Stomach smooth muscle (tissue), 2 donors: ENCODE measurements at regions not wholly inside any gene's neighbourhood (a gene's known extent, or its start where the extent isn't known, plus 50 kb on each side); places are given as distances from the start of the nearest gene placed in this dataset.

ENCODE experiments used
- H3K27ac ChIP-seq: one replicate; pipeline ENCODE4 v1.7.0; 2013; ENCODE audit warnings: mild to moderate bottlenecking, low read length, inconsistent platforms
- H3K27me3 ChIP-seq, 2 donors: one replicate each; pipeline ENCODE4 v1.7.0; 2013; ENCODE audit warnings: low read length in 2 of 2; ENCODE audit not compliant: insufficient read depth in 2 of 2, control insufficient read depth in 1 of 2
- H3K36me3 ChIP-seq, 2 donors: one replicate each; pipeline ENCODE4 v1.7.0; 2013; ENCODE audit warnings: low read length in 2 of 2; ENCODE audit not compliant: control insufficient read depth in 2 of 2, insufficient read depth in 2 of 2
- H3K4me1 ChIP-seq: one replicate; pipeline ENCODE4 v1.7.0; 2013; ENCODE audit warnings: low read length; ENCODE audit not compliant: control insufficient read depth, insufficient read depth
- H3K4me3 ChIP-seq, 2 donors: one replicate each; pipeline ENCODE4 v1.7.0; 2013; ENCODE audit warnings: low read length in 2 of 2
- H3K9ac ChIP-seq, 2 donors: one replicate each; pipeline ENCODE4 v1.7.0; 2013; ENCODE audit warnings: low read length in 2 of 2, mild to moderate bottlenecking in 1 of 2
- H3K9me3 ChIP-seq, 2 donors: one replicate each; pipeline ENCODE4 v1.7.0; 2013; ENCODE audit warnings: low read length in 2 of 2; ENCODE audit not compliant: control insufficient read depth in 2 of 2
- donor health status: healthy.
- donor health status: Pancreatic carcinoma.

GRCh38 chr18:75823471-75823870 is 396.0 kb upstream of the SMIM21 start:
- H3K9me3 ChIP-seq = no peaks in the 10 kb centered on the region
- H3K27me3 ChIP-seq = no peaks in the 10 kb centered on the region
- peaks cover 16% of the 10 kb centered on the region for H3K4me1 ChIP-seq
- H3K9ac ChIP-seq = no peak overlapping the region
- peak overlapping the region; percentile 58 for H3K27ac ChIP-seq
- no peaks in the 10 kb centered on the region for H3K36me3 ChIP-seq
- no peak overlapping the region for H3K4me3 ChIP-seq

DNA sequence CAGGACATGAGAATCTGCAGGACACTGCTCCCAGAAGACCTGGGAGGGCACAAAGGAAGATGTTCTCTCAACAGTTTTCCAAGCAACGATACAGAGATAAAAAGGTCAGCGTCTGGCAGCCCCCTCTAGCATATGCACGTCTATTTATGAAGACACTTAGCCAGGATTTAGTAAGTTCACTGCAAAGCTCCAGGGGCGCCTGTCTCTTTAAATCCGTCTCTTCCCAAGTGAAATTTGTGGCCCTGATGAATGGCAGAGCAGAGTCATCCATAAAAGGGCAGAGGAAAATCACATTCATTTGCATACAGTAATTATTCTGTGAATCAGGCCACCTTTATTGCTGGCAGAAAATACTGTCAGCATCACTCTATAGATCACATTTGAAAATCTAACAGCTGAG is 390.9 kb upstream of the SMIM21 start:
- H3K4me3 ChIP-seq = no peak overlapping the region
- no peaks in the 10 kb centered on the region for H3K36me3 ChIP-seq

DNA sequence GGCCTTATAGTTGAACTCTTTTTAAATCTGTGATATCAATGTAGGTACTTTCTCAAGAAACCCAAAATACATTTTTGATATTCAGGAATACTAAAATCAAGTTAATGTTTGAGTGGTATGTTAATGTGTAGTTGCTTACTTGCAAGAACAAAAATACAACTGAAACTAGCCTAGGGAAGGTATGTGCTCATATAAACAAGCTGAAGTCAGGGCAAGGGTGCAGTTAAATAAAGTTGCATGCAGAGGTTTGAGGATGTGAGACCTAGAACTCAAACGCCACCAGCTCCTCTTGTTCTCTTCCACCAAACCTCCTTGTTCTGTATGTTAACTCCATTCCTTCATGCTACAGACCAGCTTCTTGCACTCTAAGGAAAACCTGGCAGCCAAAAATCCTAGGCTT is 388.3 kb upstream of the SMIM21 start:
- Histone ChIP-seq H3K9me3 (no peaks in the 10 kb centered on the region), H3K4me1 (peaks cover 13% of the 10 kb centered on the region), H3K9ac (no peak overlapping the region), H3K27me3 (no peaks in the 10 kb centered on the region), H3K27ac (no peak overlapping the region), H3K36me3 (no peaks in the 10 kb centered on the region), H3K4me3 (no peak overlapping the region)

More for the DNA sequence above, 390.9 kb upstream of the SMIM21 start:
- Histone ChIP-seq H3K4me1 (peaks cover 11% of the 10 kb centered on the region), H3K9me3 (no peaks in the 10 kb centered on the region), H3K9ac (no peak overlapping the region), H3K27me3 (no peaks in the 10 kb centered on the region), H3K27ac (no peak overlapping the region)

DNA sequence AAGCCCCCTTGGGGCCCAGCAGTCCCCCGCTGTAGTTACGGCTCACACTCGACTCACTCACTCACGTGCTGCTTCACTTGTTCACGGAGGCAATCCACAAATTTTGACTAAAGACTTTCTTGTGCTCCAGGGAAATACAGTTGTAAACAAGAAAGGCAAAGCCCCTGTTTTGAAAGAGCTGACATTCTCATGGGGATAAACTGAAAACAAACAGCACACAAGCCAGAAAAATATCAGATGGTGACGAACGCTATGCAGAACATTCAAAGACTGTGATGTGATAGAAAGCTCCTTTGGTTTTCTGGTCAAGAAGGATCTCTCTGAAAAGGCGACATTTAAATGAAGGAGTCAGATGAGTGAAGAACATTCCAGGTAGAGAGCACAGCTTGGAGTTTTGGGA is 385.3 kb upstream of the SMIM21 start:
- H3K4me3 ChIP-seq = no peak overlapping the region
- H3K27me3 ChIP-seq = no peaks in the 10 kb centered on the region
- no peak overlapping the region for H3K27ac ChIP-seq
- no peaks in the 10 kb centered on the region for H3K9me3 ChIP-seq
- no peak overlapping the region for H3K9ac ChIP-seq
- no peaks in the 10 kb centered on the region for H3K36me3 ChIP-seq
- peaks cover 6% of the 10 kb centered on the region for H3K4me1 ChIP-seq

- Histone ChIP-seq H3K27ac (no peak overlapping the region), H3K4me3 (peak overlapping the region in 1 of 2 donors; percentile 20), H3K9me3 (no peaks in the 10 kb centered on the region)
These were observed 383.6 kb upstream of the SMIM21 start for GRCh38 chr18:75810961-75811551.

GRCh38 chr18:75810516-75810915 is 383.0 kb upstream of the SMIM21 start:
- H3K9ac ChIP-seq = no peak overlapping the region
- no peaks in the 10 kb centered on the region for H3K36me3 ChIP-seq
- no peaks in the 10 kb centered on the region for H3K9me3 ChIP-seq
- no peak overlapping the region for H3K27ac ChIP-seq
- no peak overlapping the region for H3K4me3 ChIP-seq
- no peaks in the 10 kb centered on the region for H3K27me3 ChIP-seq
- peaks cover 6% of the 10 kb centered on the region for H3K4me1 ChIP-seq

More at GRCh38 chr18:75810961-75811551, 383.6 kb upstream of the SMIM21 start:
- Histone ChIP-seq H3K9ac (no peak overlapping the region), H3K4me1 (peaks cover 6% of the 10 kb centered on the region), H3K27me3 (no peaks in the 10 kb centered on the region), H3K36me3 (no peaks in the 10 kb centered on the region)

DNA sequence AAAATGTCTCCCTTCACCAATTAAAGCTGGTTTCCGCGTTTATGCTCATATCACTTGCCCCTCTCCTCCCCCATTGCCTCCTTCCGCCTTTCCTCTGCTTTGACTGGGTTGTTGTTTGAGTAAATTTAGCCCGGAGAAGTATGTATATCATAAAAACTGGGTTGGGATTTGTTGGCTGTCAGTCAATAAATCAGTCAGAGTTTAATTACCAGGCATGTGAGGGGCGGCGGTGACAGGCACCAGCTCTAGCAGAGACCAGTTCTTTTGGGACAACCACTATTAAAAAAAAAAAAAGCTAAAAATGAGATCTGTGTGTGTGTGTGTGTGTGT is 382.4 kb upstream of the SMIM21 start:
- Histone ChIP-seq H3K36me3 (no peaks in the 10 kb centered on the region), H3K9ac (no peak overlapping the region), H3K9me3 (no peaks in the 10 kb centered on the region), H3K27me3 (no peaks in the 10 kb centered on the region), H3K4me1 (peaks cover 6% of the 10 kb centered on the region), H3K27ac (no peak overlapping the region), H3K4me3 (no peak overlapping the region)

- no peak overlapping the region for H3K4me3 ChIP-seq
- H3K9me3 ChIP-seq = no peaks in the 10 kb centered on the region
- H3K4me1 ChIP-seq = peaks cover 6% of the 10 kb centered on the region
- no peaks in the 10 kb centered on the region for H3K36me3 ChIP-seq
- no peak overlapping the region for H3K27ac ChIP-seq
- no peak overlapping the region for H3K9ac ChIP-seq
- no peaks in the 10 kb centered on the region for H3K27me3 ChIP-seq
These were observed 381.8 kb upstream of the SMIM21 start for GRCh38 chr18:75809151-75809925.

DNA sequence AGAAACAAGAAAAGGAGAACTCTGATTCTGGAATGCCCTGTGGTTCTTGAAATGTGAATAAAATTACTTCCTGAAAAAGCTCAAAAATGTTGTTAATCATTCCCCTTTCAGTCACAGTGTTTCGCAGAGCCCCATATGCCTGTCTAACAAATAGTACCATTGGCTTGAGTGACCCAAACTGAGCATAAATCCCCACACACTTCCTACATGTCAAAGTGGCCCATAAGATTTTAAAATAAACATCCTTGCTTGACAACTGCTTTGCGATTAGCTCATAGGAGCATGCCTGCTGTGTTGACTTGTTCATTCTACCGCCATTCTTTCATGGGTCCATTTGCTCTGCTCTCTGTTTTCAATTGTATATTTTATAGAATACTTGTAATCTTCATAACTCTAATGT is 377.8 kb upstream of the SMIM21 start:
- H3K4me3 ChIP-seq = no peak overlapping the region
- H3K9ac ChIP-seq = no peak overlapping the region
- no peak overlapping the region for H3K27ac ChIP-seq
- no peaks in the 10 kb centered on the region for H3K36me3 ChIP-seq
- H3K4me1 ChIP-seq = no peaks in the 10 kb centered on the region
- H3K27me3 ChIP-seq = no peaks in the 10 kb centered on the region
- H3K9me3 ChIP-seq = no peaks in the 10 kb centered on the region

- Histone ChIP-seq H3K4me3 (no peak overlapping the region), H3K4me1 (peaks cover 4% of the 10 kb centered on the region), H3K27ac (no peak overlapping the region), H3K36me3 (no peaks in the 10 kb centered on the region), H3K9ac (no peak overlapping the region), H3K9me3 (no peaks in the 10 kb centered on the region), H3K27me3 (no peaks in the 10 kb centered on the region)
These were observed 375.2 kb upstream of the SMIM21 start for GRCh38 chr18:75802681-75803080.

- Histone ChIP-seq H3K4me1 (peaks cover 4% of the 10 kb centered on the region), H3K36me3 (no peaks in the 10 kb centered on the region), H3K4me3 (no peak overlapping the region), H3K27ac (no peak overlapping the region), H3K9ac (no peak overlapping the region), H3K27me3 (no peaks in the 10 kb centered on the region), H3K9me3 (no peaks in the 10 kb centered on the region)
These were observed 373.7 kb upstream of the SMIM21 start for GRCh38 chr18:75801178-75801577.
